ENCODE measurements at regions not wholly inside any gene's neighbourhood (a gene's known extent, or its start where the extent isn't known, plus 50 kb on each side); places are given as distances from the start of the nearest gene placed in this dataset.

GRCh38 chr3:13124631-13125030 lies 51.4 kb upstream of the IQSEC1 start:
- H3K36me3 ChIP-seq (ENCODE audit: control insufficient read depth in 1 of 2, insufficient read depth in 2 of 2, low read length in 2 of 2): no peaks in the 10 kb centered on the region
- no peaks in the 10 kb centered on the region for H3K27me3 ChIP-seq (ENCODE audit: insufficient read depth, low read length)
- H3K14ac ChIP-seq (ENCODE audit: low read length): no peak overlapping the region
- H2BK5ac ChIP-seq (ENCODE audit: low read depth, low read length, poor library complexity): no peak overlapping the region
- no peak overlapping the region for H4K12ac ChIP-seq (ENCODE audit: low read depth, low read length)
- H3K4me1 ChIP-seq (ENCODE audit: control insufficient read depth in 1 of 2, insufficient read depth in 2 of 2, low read length in 2 of 2): no peaks in the 10 kb centered on the region
- DNase-seq: no peak
- no peak overlapping the region for H3K9ac ChIP-seq (ENCODE audit: low read length)
- H3K18ac ChIP-seq (ENCODE audit: low read length): no peak overlapping the region
- H2BK12ac ChIP-seq (ENCODE audit: low read length): no peak overlapping the region
- no peaks in the 10 kb centered on the region for H3K9me3 ChIP-seq (ENCODE audit: insufficient read depth, low read depth, low read length)
- WGBS (ENCODE audit: extremely low coverage, insufficient coverage, insufficient read length): no CpG with 5 or more reads among the region's 11 CpGs
- no peak overlapping the region for H4K8ac ChIP-seq (ENCODE audit: low read depth, low read length)
- H3K4ac ChIP-seq (ENCODE audit: low read depth, low read length): no peak overlapping the region
- no peaks in the 10 kb centered on the region for H3K79me2 ChIP-seq (ENCODE audit: control insufficient read depth, insufficient read depth, low read length, poor library complexity)
- H2AFZ ChIP-seq (ENCODE audit: insufficient read depth, low read length, poor library complexity): no peak overlapping the region
- H3K4me3 ChIP-seq (ENCODE audit: low read depth, low read length): no peak overlapping the region
- H4K91ac ChIP-seq (ENCODE audit: low read depth, low read length): no peak overlapping the region
- H2AK5ac ChIP-seq (ENCODE audit: low read length): no peak overlapping the region
- H3K4me2 ChIP-seq (ENCODE audit: low read length): no peak overlapping the region
- H3K79me1 ChIP-seq (ENCODE audit: low read length): no peaks in the 10 kb centered on the region
- H3K23ac ChIP-seq (ENCODE audit: low read length): no peak overlapping the region
- H2BK120ac ChIP-seq (ENCODE audit: insufficient read depth, low read length, poor library complexity): no peak overlapping the region
- no peak overlapping the region for H3K27ac ChIP-seq (ENCODE audit: low read depth, low read length)

DNA sequence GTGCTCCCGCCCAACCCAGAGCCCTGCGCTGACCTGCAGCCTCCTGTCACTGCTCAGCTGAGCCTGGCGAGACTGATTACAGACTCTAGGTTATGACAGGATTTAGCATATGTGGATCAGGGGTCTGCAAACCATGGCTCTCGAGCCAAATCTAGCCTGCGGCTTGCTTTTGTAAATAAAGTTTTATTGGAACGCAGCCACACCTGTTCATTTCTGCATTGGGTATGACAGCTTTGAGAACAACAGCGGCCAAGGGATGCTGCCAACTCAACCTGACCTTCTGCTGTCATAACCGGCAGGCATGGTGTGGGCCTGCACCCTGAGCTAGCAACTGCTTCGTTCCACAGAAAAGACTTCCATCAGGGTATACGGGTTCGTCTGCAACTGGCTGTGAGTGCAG lies 50.5 kb upstream of the IQSEC1 start:
- Histone ChIP-seq H3K23ac (ENCODE audit: low read length) (no peak overlapping the region), H3K4me1 (ENCODE audit: control insufficient read depth in 1 of 2, insufficient read depth in 2 of 2, low read length in 2 of 2) (no peaks in the 10 kb centered on the region), H3K4me3 (ENCODE audit: low read depth, low read length) (no peak overlapping the region), H4K91ac (ENCODE audit: low read depth, low read length) (no peak overlapping the region), H4K8ac (ENCODE audit: low read depth, low read length) (no peak overlapping the region), H3K36me3 (ENCODE audit: control insufficient read depth in 1 of 2, insufficient read depth in 2 of 2, low read length in 2 of 2) (no peaks in the 10 kb centered on the region), H2AFZ (ENCODE audit: insufficient read depth, low read length, poor library complexity) (no peak overlapping the region), H3K9me3 (ENCODE audit: insufficient read depth, low read depth, low read length) (no peaks in the 10 kb centered on the region), H2BK120ac (ENCODE audit: insufficient read depth, low read length, poor library complexity) (no peak overlapping the region), H3K9ac (ENCODE audit: low read length) (no peak overlapping the region), H3K14ac (ENCODE audit: low read length) (no peak overlapping the region), H3K79me1 (ENCODE audit: low read length) (no peaks in the 10 kb centered on the region), H4K12ac (ENCODE audit: low read depth, low read length) (no peak overlapping the region), H3K4ac (ENCODE audit: low read depth, low read length) (no peak overlapping the region), H2AK5ac (ENCODE audit: low read length) (no peak overlapping the region), H3K4me2 (ENCODE audit: low read length) (no peak overlapping the region), H3K27ac (ENCODE audit: low read depth, low read length) (no peak overlapping the region), H2BK5ac (ENCODE audit: low read depth, low read length, poor library complexity) (no peak overlapping the region), H2BK12ac (ENCODE audit: low read length) (no peak overlapping the region), H3K27me3 (ENCODE audit: insufficient read depth, low read length) (no peaks in the 10 kb centered on the region), H3K18ac (ENCODE audit: low read length) (no peak overlapping the region), H3K79me2 (ENCODE audit: control insufficient read depth, insufficient read depth, low read length, poor library complexity) (no peaks in the 10 kb centered on the region)
- peak in 1 of 2 donors; percentile 3 for DNase-seq
- WGBS (ENCODE audit: extremely low coverage, insufficient coverage, insufficient read length): no CpG with 5 or more reads among the region's 11 CpGs

DNA sequence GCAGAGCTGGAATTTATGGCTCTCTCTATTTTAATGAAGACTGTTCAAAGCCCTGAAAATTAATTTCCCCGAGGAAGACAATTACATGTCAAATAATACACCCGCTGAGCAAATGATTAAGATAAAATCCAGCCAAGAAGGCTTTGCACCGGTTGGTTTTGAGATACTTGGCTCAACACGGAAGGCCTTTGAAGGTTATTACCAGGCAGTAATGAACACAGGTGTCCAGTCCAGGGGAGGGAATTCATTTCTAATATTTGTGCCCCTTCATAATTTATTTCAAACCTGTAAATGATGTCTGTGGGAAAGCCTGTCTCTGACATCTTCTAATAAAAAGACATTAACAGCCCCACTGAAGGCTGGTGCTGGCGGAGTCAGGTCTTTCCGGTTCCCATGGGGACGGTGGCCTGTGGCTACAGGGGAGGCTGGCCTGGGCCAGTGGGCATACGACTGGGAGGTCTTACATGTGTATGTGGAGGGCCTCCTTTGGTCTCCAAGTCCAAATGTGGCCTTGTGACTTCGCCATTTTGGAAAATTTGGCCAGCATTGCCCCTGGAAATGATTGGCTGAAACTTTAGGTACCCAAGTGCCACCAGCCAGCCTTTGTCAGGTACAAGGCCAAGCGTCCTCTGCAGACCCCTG lies 49.9 kb upstream of the IQSEC1 start:
- H3K79me1 ChIP-seq (ENCODE audit: low read length): no peaks in the 10 kb centered on the region
- H4K12ac ChIP-seq (ENCODE audit: low read depth, low read length): no peak overlapping the region
- no peak overlapping the region for H2BK5ac ChIP-seq (ENCODE audit: low read depth, low read length, poor library complexity)
- no peak overlapping the region for H3K9ac ChIP-seq (ENCODE audit: low read length)
- no peak overlapping the region for H3K4ac ChIP-seq (ENCODE audit: low read depth, low read length)
- H4K91ac ChIP-seq (ENCODE audit: low read depth, low read length): no peak overlapping the region
- no peak overlapping the region for H3K23ac ChIP-seq (ENCODE audit: low read length)
- no peak overlapping the region for H3K27ac ChIP-seq (ENCODE audit: low read depth, low read length)
- H3K27me3 ChIP-seq (ENCODE audit: insufficient read depth, low read length): no peaks in the 10 kb centered on the region
- H3K79me2 ChIP-seq (ENCODE audit: control insufficient read depth, insufficient read depth, low read length, poor library complexity): no peaks in the 10 kb centered on the region
- no peak overlapping the region for H4K8ac ChIP-seq (ENCODE audit: low read depth, low read length)
- no peaks in the 10 kb centered on the region for H3K36me3 ChIP-seq (ENCODE audit: control insufficient read depth in 1 of 2, insufficient read depth in 2 of 2, low read length in 2 of 2)
- H3K9me3 ChIP-seq (ENCODE audit: insufficient read depth, low read depth, low read length): no peaks in the 10 kb centered on the region
- H3K4me1 ChIP-seq (ENCODE audit: control insufficient read depth in 1 of 2, insufficient read depth in 2 of 2, low read length in 2 of 2): no peaks in the 10 kb centered on the region
- no peak overlapping the region for H3K14ac ChIP-seq (ENCODE audit: low read length)
- DNase-seq: no peak
- no peak overlapping the region for H2AK5ac ChIP-seq (ENCODE audit: low read length)
- WGBS (ENCODE audit: extremely low coverage, insufficient coverage, insufficient read length): no CpG with 5 or more reads among the region's 10 CpGs
- H2AFZ ChIP-seq (ENCODE audit: insufficient read depth, low read length, poor library complexity): no peak overlapping the region
- no peak overlapping the region for H3K18ac ChIP-seq (ENCODE audit: low read length)
- no peak overlapping the region for H2BK12ac ChIP-seq (ENCODE audit: low read length)
- no peak overlapping the region for H3K4me2 ChIP-seq (ENCODE audit: low read length)
- H2BK120ac ChIP-seq (ENCODE audit: insufficient read depth, low read length, poor library complexity): no peak overlapping the region
- no peak overlapping the region for H3K4me3 ChIP-seq (ENCODE audit: low read depth, low read length)
